Tibial artery (tissue), 4 donors: ENCODE measurements at regions not wholly inside any gene's neighbourhood (a gene's known extent, or its start where the extent isn't known, plus 50 kb on each side); places are given as distances from the start of the nearest gene placed in this dataset.

Experiments used
- DNase-seq, 2 donors: peaks; one replicate each; pipeline ENCODE4 v3.0.0-alpha.2; 2019
- H3K27ac ChIP-seq, 2 donors: fragments of 200-600 bp; sonication (generic) in 1 of 2; 1 replicate in 1 of 2; 2 replicates in 1 of 2; pipeline ENCODE4 v1.5.1; 2018 to 2019; ENCODE audit warnings: mild to moderate bottlenecking in 1 of 2
- H3K27me3 ChIP-seq, 2 donors: fragments of 200-600 bp; sonication (generic) in 1 of 2; one replicate each; pipeline versions ENCODE4 v1.5.1 to v1.6.0; 2016 to 2019
- H3K36me3 ChIP-seq, 3 donors: fragments of 200-600 bp; sonication (generic) in 2 of 3; one replicate each; pipeline ENCODE4 v1.5.1; 2016 to 2019; ENCODE audit warnings: mild to moderate bottlenecking in 2 of 3
- H3K4me1 ChIP-seq, 4 donors: fragments of 200-600 bp; sonication (generic) in 2 of 4; 1 replicate in 3 of 4; 2 replicates in 1 of 4; pipeline ENCODE4 v1.5.1; 2016 to 2019
- H3K4me3 ChIP-seq, 2 donors: fragments of 200-600 bp; sonication (generic) in 1 of 2; 1 replicate in 1 of 2; 2 replicates in 1 of 2; pipeline ENCODE4 v1.5.1; 2018 to 2019; ENCODE audit warnings: mild to moderate bottlenecking in 2 of 2
- H3K9me3 ChIP-seq, 3 donors: fragments of 200-600 bp; sonication (generic) in 1 of 3; one replicate each; pipeline ENCODE4 v1.5.1; 2016 to 2019
- CTCF ChIP-seq, 2 experiments: fragments of 200-600 bp in 1 of 2; fragments of 450-650 bp in 1 of 2; IDR thresholded peaks; one replicate each; pipeline ENCODE4 v1.5.1; 2017 to 2019; ENCODE audit warnings: antibody characterized with exemption in 2 of 2, mild to moderate bottlenecking in 1 of 2, moderate library complexity in 1 of 2
- intact Hi-C: fragments of 100-400 bp; cut with DNase I; formaldehyde crosslinking; loops from one replicate; pipeline ENCODE4 v1.15.0; 2023; ENCODE audit warnings: low total_unique reads

- Histone ChIP-seq H3K4me1 (no peaks in the 10 kb centered on the region), H3K36me3 (no peaks in the 10 kb centered on the region), H3K27me3 (peaks cover 0 to 10% of the 10 kb centered on the region in 2 donors), H3K27ac (no peak overlapping the region), H3K4me3 (no peak overlapping the region), H3K9me3 (no peaks in the 10 kb centered on the region)
- intact Hi-C loops: no loop called here
- no peak for TF ChIP-seq CTCF (IDR thresholded peaks at IDR 0.05)
- peak in 1 of 2 donors; percentile 49 for DNase-seq
Observed at GRCh38 chr2:239674101-239674980, 273.5 kb upstream of the HDAC4 start.

GRCh38 chr2:239673641-239674040 lies 272.8 kb upstream of the HDAC4 start:
- no peaks in the 10 kb centered on the region for H3K9me3 ChIP-seq

GRCh38 chr2:239671916-239672849 lies 271.4 kb upstream of the HDAC4 start:
- DNase-seq: peak in 1 of 2 donors; percentile 25
- Histone ChIP-seq H3K27ac (no peak overlapping the region), H3K36me3 (no peaks in the 10 kb centered on the region), H3K4me3 (no peak overlapping the region), H3K27me3 (peaks cover 0 to 10% of the 10 kb centered on the region in 2 donors), H3K9me3 (no peaks in the 10 kb centered on the region), H3K4me1 (no peaks in the 10 kb centered on the region)
- no peak for TF ChIP-seq CTCF (IDR thresholded peaks at IDR 0.05)
- intact Hi-C loops: no loop called here

More at GRCh38 chr2:239673641-239674040, 272.8 kb upstream of the HDAC4 start:
- no peak for TF ChIP-seq CTCF (IDR thresholded peaks at IDR 0.05)
- Histone ChIP-seq H3K27me3 (peaks cover 0 to 10% of the 10 kb centered on the region in 2 donors), H3K36me3 (no peaks in the 10 kb centered on the region), H3K4me3 (no peak overlapping the region), H3K4me1 (no peaks in the 10 kb centered on the region), H3K27ac (no peak overlapping the region)
- peak in 1 of 2 donors; percentile 53 for DNase-seq
- intact Hi-C loops: no loop called here

GRCh38 chr2:239671471-239671870 lies 270.7 kb upstream of the HDAC4 start:
- H3K27ac ChIP-seq: no peak overlapping the region
- no peaks in the 10 kb centered on the region for H3K9me3 ChIP-seq
- intact Hi-C loops: no loop called here
- peak in 1 of 2 donors; percentile 20 for DNase-seq
- TF ChIP-seq CTCF (IDR thresholded peaks at IDR 0.05): no peak
- no peak overlapping the region for H3K4me3 ChIP-seq
- no peaks in the 10 kb centered on the region for H3K4me1 ChIP-seq
- no peaks in the 10 kb centered on the region for H3K36me3 ChIP-seq
- H3K27me3 ChIP-seq: peaks cover 0 to 7% of the 10 kb centered on the region in 2 donors

- Histone ChIP-seq H3K4me1 (no peaks in the 10 kb centered on the region), H3K9me3 (no peaks in the 10 kb centered on the region), H3K27me3 (peaks cover 0 to 2% of the 10 kb centered on the region in 2 donors), H3K36me3 (no peaks in the 10 kb centered on the region), H3K4me3 (no peak overlapping the region), H3K27ac (no peak overlapping the region)
- peak in 1 of 2 donors; percentile 45 for DNase-seq
- intact Hi-C loops: no loop called here
- no peak for TF ChIP-seq CTCF (IDR thresholded peaks at IDR 0.05)
Observed at GRCh38 chr2:239670463-239671120, 269.8 kb upstream of the HDAC4 start.
